Liver (tissue), 8 donors: ENCODE measurements at regions not wholly inside any gene's neighbourhood (a gene's known extent, or its start where the extent isn't known, plus 50 kb on each side); places are given as distances from the start of the nearest gene placed in this dataset.

Experiments used
- DNase-seq: peaks from one replicate; pipeline ENCODE4 v3.0.0-alpha.2; 2017; ENCODE audit warnings: low spot score
- H3K27ac ChIP-seq, 2 donors: one replicate each; pipeline ENCODE4 v1.7.0; 2013; ENCODE audit warnings: inconsistent platforms in 2 of 2, low read length in 2 of 2, control low read depth in 1 of 2, low read depth in 1 of 2, mild to moderate bottlenecking in 1 of 2
- H3K27me3 ChIP-seq, 4 donors: one replicate each; pipeline versions ENCODE4 v1.6.1 to v1.7.0; 2013; ENCODE audit warnings: low read length in 3 of 4, inconsistent platforms in 1 of 4, mild to moderate bottlenecking in 1 of 4, moderate library complexity in 1 of 4; ENCODE audit not compliant: control insufficient read depth in 4 of 4, insufficient read depth in 4 of 4
- H3K36me3 ChIP-seq, 4 donors: one replicate each; pipeline versions ENCODE4 v1.6.1 to v1.7.0; 2013; ENCODE audit warnings: low read length in 3 of 4, mild to moderate bottlenecking in 3 of 4, low read depth in 1 of 4, moderate library complexity in 1 of 4; ENCODE audit not compliant: control insufficient read depth in 4 of 4, insufficient read depth in 3 of 4
- H3K4me1 ChIP-seq, 4 donors: one replicate each; pipeline versions ENCODE4 v1.6.1 to v1.7.0; 2013; ENCODE audit warnings: low read length in 3 of 4, mild to moderate bottlenecking in 3 of 4, moderate library complexity in 1 of 4; ENCODE audit not compliant: control insufficient read depth in 4 of 4, insufficient read depth in 4 of 4
- H3K4me3 ChIP-seq, 3 donors: one replicate each; pipeline versions ENCODE4 v1.6.1 to v1.7.0; 2013; ENCODE audit warnings: low read length in 3 of 3, control low read depth in 1 of 3, low read depth in 1 of 3, mild to moderate bottlenecking in 1 of 3
- H3K9ac ChIP-seq, 2 donors: one replicate each; pipeline ENCODE4 v1.7.0; 2013; ENCODE audit warnings: low read length in 2 of 2, mild to moderate bottlenecking in 2 of 2, moderate library complexity in 2 of 2, control low read depth in 1 of 2, low read depth in 1 of 2
- H3K9me3 ChIP-seq, 4 donors: one replicate each; pipeline versions ENCODE4 v1.6.1 to v1.7.0; 2013; ENCODE audit warnings: low read length in 3 of 4; ENCODE audit not compliant: control insufficient read depth in 4 of 4
- ATF3 ChIP-seq: IDR thresholded peaks from 2 replicates; pipeline ENCODE4 v1.6.1; 2016; ENCODE audit warnings: antibody characterized with exemption
- CTCF ChIP-seq: fragments of 150-350 bp; IDR thresholded peaks from 2 replicates; pipeline ENCODE4 v1.5.1; 2017; ENCODE audit warnings: improper control_type of control experiment, low read depth, low read length; ENCODE audit not compliant: missing input control
- EGR1 ChIP-seq, 2 donors: IDR thresholded peaks; 2 replicates each; pipeline ENCODE4 v1.6.1; 2016 to 2018; ENCODE audit warnings: antibody characterized with exemption in 2 of 2, low read depth in 2 of 2
- FOXA1 ChIP-seq: IDR thresholded peaks from 2 replicates; pipeline ENCODE4 v1.6.1; 2016; ENCODE audit warnings: antibody characterized with exemption
- FOXA2 ChIP-seq: IDR thresholded peaks from 2 replicates; pipeline ENCODE4 v1.6.1; 2016; ENCODE audit warnings: antibody characterized with exemption
- HNF4A ChIP-seq, 2 donors: conservative IDR thresholded peaks; 2 replicates each; pipeline ENCODE4 v1.6.1; 2016; ENCODE audit warnings: antibody characterized with exemption in 2 of 2, mild to moderate bottlenecking in 2 of 2
- HNF4G ChIP-seq: IDR thresholded peaks from 2 replicates; pipeline ENCODE4 v1.6.1; 2016; ENCODE audit warnings: antibody characterized with exemption
- NR2F2 ChIP-seq: IDR thresholded peaks from 2 replicates; pipeline ENCODE4 v1.6.1; 2016; ENCODE audit warnings: antibody characterized with exemption
- RAD21 ChIP-seq, 2 donors: IDR thresholded peaks; 2 replicates each; pipeline ENCODE4 v1.6.1; 2016; ENCODE audit warnings: antibody characterized with exemption in 2 of 2, mild to moderate bottlenecking in 2 of 2
- RXRA ChIP-seq, 2 donors: IDR thresholded peaks; 2 replicates each; pipeline ENCODE4 v1.6.1; 2017 to 2018; ENCODE audit warnings: antibody characterized with exemption in 2 of 2, mild to moderate bottlenecking in 1 of 2
- SP1 ChIP-seq: IDR thresholded peaks from 2 replicates; pipeline ENCODE4 v1.6.1; 2018; ENCODE audit warnings: antibody characterized with exemption, mild to moderate bottlenecking
- YY1 ChIP-seq: IDR thresholded peaks from 2 replicates; pipeline ENCODE4 v1.6.1; 2016; ENCODE audit warnings: antibody characterized with exemption, mild to moderate bottlenecking
- ZBTB33 ChIP-seq: IDR thresholded peaks from 2 replicates; pipeline ENCODE4 v1.6.1; 2016; ENCODE audit warnings: antibody characterized with exemption
- WGBS: extraction: QIAGEN DNeasy Blood & Tissue Kit; methylation state at CpG from one replicate; pipeline ENCODE4 v1.1.7; 2013; 5-methylcytosine and 5-hydroxymethylcytosine counted together
- TF ChIP-seq, protein P1 (sequence below): IDR thresholded peaks from 2 replicates; pipeline ENCODE4 v1.6.1; 2016; ENCODE audit warnings: antibody characterized with exemption
- TF ChIP-seq, protein P2 (sequence below): IDR thresholded peaks from 2 replicates; pipeline ENCODE4 v1.6.1; 2016; ENCODE audit warnings: antibody characterized with exemption, mild to moderate bottlenecking
- donor health status: healthy.
- donor health status: healthy.
- donor health status: healthy.
- donor health status: healthy.
- donor health status: healthy.

- H3K27me3 ChIP-seq = peaks cover 0 to 3% (median 0%) of the 10 kb centered on the region in 4 donors
- TF ChIP-seq YY1 = no peak
- no peaks in the 10 kb centered on the region for H3K4me1 ChIP-seq
- WGBS = 74% methylated on average over 3 of the region's 3 CpGs
- no peak overlapping the region for H3K9ac ChIP-seq
- no peak overlapping the region for H3K4me3 ChIP-seq
- no peak overlapping the region for H3K27ac ChIP-seq
- no peaks in the 10 kb centered on the region for H3K9me3 ChIP-seq
- H3K36me3 ChIP-seq = no peaks in the 10 kb centered on the region
- no peak for DNase-seq
Observed at GRCh38 chr16:76818606-76819181, 372.3 kb upstream of the MON1B start.

GRCh38 chr16:76819226-76819916 is 371.6 kb upstream of the MON1B start:
- H3K9ac ChIP-seq = no peak overlapping the region
- no peaks in the 10 kb centered on the region for H3K9me3 ChIP-seq
- no peaks in the 10 kb centered on the region for H3K36me3 ChIP-seq
- no peak overlapping the region for H3K27ac ChIP-seq
- DNase-seq = no peak
- 82% methylated on average over 8 of the region's 8 CpGs for WGBS
- TF ChIP-seq RXRA (IDR thresholded peaks at IDR 0.05) = no peak
- no peak for TF ChIP-seq SP1
- TF ChIP-seq FOXA1 = no peak
- TF ChIP-seq, protein P1, sequence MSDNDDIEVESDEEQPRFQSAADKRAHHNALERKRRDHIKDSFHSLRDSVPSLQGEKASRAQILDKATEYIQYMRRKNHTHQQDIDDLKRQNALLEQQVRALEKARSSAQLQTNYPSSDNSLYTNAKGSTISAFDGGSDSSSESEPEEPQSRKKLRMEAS = no peak
- TF ChIP-seq NR2F2 = no peak
- no peak for TF ChIP-seq YY1
- TF ChIP-seq, protein P2, sequence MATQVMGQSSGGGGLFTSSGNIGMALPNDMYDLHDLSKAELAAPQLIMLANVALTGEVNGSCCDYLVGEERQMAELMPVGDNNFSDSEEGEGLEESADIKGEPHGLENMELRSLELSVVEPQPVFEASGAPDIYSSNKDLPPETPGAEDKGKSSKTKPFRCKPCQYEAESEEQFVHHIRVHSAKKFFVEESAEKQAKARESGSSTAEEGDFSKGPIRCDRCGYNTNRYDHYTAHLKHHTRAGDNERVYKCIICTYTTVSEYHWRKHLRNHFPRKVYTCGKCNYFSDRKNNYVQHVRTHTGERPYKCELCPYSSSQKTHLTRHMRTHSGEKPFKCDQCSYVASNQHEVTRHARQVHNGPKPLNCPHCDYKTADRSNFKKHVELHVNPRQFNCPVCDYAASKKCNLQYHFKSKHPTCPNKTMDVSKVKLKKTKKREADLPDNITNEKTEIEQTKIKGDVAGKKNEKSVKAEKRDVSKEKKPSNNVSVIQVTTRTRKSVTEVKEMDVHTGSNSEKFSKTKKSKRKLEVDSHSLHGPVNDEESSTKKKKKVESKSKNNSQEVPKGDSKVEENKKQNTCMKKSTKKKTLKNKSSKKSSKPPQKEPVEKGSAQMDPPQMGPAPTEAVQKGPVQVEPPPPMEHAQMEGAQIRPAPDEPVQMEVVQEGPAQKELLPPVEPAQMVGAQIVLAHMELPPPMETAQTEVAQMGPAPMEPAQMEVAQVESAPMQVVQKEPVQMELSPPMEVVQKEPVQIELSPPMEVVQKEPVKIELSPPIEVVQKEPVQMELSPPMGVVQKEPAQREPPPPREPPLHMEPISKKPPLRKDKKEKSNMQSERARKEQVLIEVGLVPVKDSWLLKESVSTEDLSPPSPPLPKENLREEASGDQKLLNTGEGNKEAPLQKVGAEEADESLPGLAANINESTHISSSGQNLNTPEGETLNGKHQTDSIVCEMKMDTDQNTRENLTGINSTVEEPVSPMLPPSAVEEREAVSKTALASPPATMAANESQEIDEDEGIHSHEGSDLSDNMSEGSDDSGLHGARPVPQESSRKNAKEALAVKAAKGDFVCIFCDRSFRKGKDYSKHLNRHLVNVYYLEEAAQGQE = no peak
- TF ChIP-seq HNF4G = no peak
- peaks cover 0 to 3% (median 0%) of the 10 kb centered on the region in 4 donors for H3K27me3 ChIP-seq
- H3K4me3 ChIP-seq = no peak overlapping the region
- no peaks in the 10 kb centered on the region for H3K4me1 ChIP-seq

DNA sequence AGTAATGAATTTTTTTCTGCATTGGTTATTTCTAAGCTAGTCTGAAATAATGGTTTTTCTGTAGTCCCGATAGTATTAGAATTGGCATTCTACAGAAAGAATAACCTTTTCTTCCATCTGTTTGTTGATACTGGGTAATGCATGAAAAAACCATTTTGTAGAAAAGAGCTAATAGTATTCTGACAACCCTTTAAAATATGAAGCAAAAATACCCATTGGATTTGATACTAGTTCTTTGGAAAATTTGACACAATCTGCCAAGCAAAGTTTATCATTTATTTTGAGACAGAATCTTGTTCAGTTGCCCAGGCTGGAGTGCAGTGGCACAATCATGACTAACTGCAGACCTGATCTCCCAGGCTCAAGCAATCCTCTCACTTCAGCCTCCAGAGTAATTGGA is 366.8 kb upstream of the MON1B start:
- no peaks in the 10 kb centered on the region for H3K27me3 ChIP-seq
- 82% methylated on average over 1 of the region's 1 CpG for WGBS
- DNase-seq = no peak
- H3K4me3 ChIP-seq = no peak overlapping the region
- H3K4me1 ChIP-seq = no peaks in the 10 kb centered on the region
- H3K9me3 ChIP-seq = no peaks in the 10 kb centered on the region
- H3K27ac ChIP-seq = no peak overlapping the region
- H3K36me3 ChIP-seq = no peaks in the 10 kb centered on the region
- H3K9ac ChIP-seq = no peak overlapping the region
- TF ChIP-seq CTCF = no peak
- no peak for TF ChIP-seq FOXA2
- no peak for TF ChIP-seq ATF3
- no peak for TF ChIP-seq SP1
- TF ChIP-seq, protein P2 = no peak
- TF ChIP-seq EGR1 (IDR thresholded peaks at IDR 0.05; ENCODE audit: low read depth in 2 of 2) = no peak
- no peak for TF ChIP-seq HNF4A (conservative IDR thresholded peaks at IDR 0.05)
- no peak for TF ChIP-seq RAD21 (IDR thresholded peaks at IDR 0.05)
- no peak for TF ChIP-seq YY1
- no peak for TF ChIP-seq NR2F2
- no peak for TF ChIP-seq HNF4G
- TF ChIP-seq RXRA (IDR thresholded peaks at IDR 0.05) = no peak
- no peak for TF ChIP-seq ZBTB33
